A172 (cell line): ENCODE measurements at regions not wholly inside any gene's neighbourhood (a gene's known extent, or its start where the extent isn't known, plus 50 kb on each side); places are given as distances from the start of the nearest gene placed in this dataset.
"Not testable (repeated sequence)": the region's sequence is repeated elsewhere in the genome, so short reads cannot be mapped to it uniquely, and the experiment has no call there.

Experiments used
- DNase-seq: peaks from one replicate; pipeline ENCODE4 v3.0.0-alpha.2; 2015; ENCODE audit warnings: low spot score

DNA sequence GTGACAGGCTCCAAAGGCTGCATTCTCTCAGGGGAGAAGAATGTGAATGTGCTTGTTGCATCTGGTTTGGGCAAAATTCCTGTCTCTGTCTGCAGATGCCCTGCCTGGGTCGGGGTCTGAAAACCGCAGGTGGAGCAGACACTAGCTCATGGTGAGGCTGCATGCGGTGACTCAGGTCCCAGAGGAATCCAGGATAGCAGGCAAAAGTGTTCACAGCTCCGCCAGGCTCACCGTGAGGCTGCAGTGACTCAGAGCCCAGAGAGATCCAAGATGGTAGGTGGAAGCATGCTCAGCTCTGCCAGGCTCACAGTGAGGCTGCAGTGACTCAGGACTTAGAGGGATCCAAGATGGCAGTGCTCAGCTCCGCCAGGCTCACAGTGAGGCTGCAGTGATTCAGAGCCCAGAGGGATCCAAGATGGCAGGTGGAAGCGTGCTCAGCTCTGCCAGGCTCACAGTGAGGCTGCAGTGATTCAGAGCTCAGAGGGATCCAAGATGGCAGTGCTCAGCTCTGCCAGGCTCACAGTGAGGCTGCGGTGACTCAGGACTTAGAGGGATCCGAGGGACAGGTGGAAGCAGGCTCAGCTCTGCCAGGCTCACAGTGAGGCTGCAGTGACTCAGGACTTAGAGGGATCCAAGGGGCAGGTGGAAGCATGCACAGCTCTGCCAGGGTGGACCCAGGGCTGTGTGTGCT lies 200.5 kb downstream of the ACKR3 start:
- peak; percentile 99 for DNase-seq

- no peak for DNase-seq
These were observed 202.7 kb downstream of the ACKR3 start for GRCh38 chr2:236772220-236772837.

DNA sequence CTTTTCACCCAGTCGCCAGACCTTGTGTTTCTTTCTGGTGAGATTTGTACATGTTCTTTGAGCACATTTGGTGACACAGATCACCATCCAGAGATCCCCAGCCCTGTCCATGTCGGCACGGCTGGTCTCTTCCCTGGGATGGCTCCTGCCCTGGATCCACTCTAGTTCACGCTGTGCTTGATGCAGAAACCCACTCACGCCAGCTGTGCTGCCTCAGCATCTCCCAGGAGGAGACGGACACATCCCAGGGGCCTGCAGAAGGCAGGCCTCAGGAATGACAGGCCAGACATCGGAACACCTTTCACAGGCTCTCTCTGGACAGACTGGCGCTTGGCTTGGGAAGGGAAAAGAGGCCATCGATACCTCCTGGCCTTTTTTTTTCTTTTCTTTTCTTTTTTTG lies 203.6 kb downstream of the ACKR3 start:
- DNase-seq: no peak

GRCh38 chr2:236774171-236774570 lies 204.5 kb downstream of the ACKR3 start:
- no peak for DNase-seq

- no peak for DNase-seq
These were observed 205.9 kb downstream of the ACKR3 start for GRCh38 chr2:236775511-236775910.

DNA sequence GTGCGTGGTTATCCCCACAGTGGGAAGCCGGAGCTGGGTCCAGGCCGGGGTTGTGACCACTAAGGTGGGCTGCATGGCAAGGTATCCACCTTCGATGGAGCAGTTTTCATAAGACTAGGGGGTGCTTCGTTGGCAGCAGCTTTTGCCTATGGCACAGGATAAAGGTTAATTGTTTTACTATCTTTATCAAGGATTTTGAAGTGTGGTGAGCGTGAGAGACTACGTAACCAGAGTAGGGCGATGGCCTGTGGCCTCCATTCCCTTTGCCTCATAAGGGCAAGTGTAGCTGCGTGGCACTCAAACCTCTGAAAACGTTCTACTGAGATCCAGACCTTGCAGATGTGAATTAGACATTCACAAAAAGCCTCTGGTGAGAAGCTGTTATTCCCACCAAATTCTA lies 206.6 kb downstream of the ACKR3 start:
- no peak for DNase-seq

GRCh38 chr2:236776695-236777251 lies 207.1 kb downstream of the ACKR3 start:
- peak; percentile 92 for DNase-seq

- DNase-seq: no peak
These were observed 207.8 kb downstream of the ACKR3 start for GRCh38 chr2:236777408-236777807.

- DNase-seq: no peak
These were observed 212.6 kb downstream of the ACKR3 start for GRCh38 chr2:236781933-236782816.

GRCh38 chr2:236782938-236783337 lies 213.3 kb downstream of the ACKR3 start:
- DNase-seq: no peak

DNA sequence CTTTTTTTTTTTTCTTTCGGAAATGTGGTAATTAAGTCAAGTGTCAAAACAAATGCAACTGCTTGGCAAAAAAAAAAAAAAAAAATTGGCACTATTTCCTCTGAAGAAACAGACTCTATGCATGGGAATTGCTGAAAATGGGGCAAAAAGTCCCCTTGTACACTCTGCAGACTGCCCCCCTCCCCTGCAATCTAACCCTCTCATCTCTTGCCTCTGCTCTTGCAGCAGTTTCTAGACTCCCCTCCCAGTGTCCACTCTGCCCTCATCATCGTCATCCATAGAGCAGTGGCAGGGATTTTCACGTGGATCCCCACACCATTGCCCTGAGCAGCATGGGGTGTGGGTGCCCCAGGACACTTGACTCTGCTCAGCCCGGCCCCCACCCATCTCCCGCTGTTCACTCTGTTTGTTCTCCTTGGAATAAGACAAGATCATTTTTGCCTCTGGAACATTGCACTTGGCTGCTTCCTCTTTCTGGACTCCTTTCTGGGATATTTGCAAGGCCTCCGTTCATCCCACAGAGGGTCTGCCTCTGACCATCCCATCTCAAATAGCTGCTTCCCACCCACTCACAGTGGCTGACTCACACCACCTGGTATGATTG lies 213.9 kb downstream of the ACKR3 start:
- DNase-seq: no peak

- DNase-seq: no peak
These were observed 216.0 kb downstream of the ACKR3 start for GRCh38 chr2:236785611-236786057.

- DNase-seq: no peak
These were observed 217.1 kb downstream of the ACKR3 start for GRCh38 chr2:236786751-236787150.

DNA sequence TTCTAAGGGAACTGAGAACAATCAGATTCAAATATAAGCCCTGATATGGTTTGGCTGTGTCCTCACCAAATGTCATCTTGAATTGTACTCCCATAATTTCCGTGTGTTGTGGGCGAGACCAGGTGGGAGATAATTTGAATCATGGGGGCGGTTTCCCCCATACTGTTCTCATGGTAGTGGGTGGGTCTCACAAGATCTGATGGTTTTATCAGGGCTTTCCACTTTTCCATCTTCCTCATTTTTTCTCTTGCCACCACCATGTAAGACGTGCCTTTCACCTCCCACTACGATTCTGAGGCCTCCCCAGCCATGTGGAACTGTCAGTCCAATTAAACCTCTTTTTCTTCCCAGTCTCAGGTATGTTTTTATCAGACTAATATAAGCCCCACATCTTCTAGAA lies 217.8 kb downstream of the ACKR3 start:
- DNase-seq: not testable (repeated sequence)

- no peak for DNase-seq
These were observed 218.3 kb downstream of the ACKR3 start for GRCh38 chr2:236787885-236788284.

DNA sequence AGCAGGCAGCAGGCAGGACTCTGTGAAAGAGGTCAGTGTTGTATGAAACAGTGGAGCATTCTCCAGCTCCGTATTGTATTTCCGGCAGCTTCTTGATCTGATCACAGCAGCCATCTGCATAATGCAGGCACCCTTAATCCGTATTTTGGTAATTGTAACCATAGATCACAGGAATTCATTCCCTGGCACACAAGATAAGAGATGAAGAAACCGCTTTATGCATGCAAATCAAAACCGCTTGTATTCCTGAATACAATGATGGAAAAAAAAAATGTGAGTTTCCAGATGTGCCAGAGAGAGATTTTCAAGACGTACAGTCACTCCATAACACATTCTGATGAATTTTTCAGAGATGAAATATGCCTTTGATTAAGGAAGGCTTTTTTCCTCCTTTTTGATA lies 221.3 kb downstream of the ACKR3 start:
- no peak for DNase-seq

DNA sequence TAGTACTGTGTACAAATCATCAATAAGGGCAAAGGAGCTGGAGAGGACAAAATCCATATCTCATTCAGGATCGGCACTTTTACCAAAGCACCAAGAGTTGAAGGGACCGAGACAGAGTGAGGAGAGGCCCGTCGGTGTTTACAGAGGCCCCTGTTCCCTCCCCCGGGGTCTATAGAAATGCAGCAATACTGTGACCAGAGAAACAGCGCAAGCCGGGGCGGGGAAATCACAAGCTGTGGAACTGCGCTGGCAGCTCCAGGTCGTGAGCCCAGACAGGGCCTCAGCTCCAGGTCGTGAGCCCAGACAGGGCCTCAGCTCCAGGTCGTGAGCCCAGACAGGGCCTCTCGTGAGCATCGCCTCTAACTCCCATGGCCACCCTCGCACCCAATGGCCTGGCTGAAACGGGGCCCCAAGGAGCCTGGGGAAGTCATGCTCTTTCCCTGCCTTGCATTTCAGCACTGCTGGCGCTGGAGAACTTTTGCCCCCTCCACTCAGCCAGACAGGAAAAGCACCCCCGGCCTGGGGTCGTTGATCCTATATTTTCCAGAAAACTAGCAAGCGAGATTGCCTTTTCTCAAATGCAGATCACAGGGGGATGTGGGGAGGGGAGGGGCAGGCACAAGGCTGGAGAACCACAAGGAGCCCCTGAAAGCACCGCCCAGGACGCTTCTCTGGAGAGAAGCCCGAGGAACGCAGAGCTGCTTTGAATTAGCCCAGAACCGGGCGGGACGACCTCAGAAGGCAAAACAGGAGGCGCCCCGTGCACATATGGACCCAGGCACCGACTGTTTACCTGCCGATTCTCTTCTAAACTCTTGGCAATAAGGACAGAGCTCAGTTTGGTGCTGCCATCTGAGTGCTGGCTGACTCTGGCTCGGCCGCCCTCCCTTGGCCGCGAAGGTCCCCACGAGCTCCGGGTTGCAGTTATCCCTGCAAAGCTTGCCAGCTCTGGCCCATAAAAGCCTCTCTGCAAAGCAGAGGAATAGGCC lies 223.7 kb downstream of the ACKR3 start:
- no peak for DNase-seq

- DNase-seq: no peak
These were observed 224.7 kb downstream of the ACKR3 start for GRCh38 chr2:236794176-236794957.

- no peak for DNase-seq
These were observed 225.7 kb downstream of the ACKR3 start for GRCh38 chr2:236795169-236795860.
